Colon (tissue), 2 donors: ENCODE measurements at regions not wholly inside any gene's neighbourhood (a gene's known extent, or its start where the extent isn't known, plus 50 kb on each side); places are given as distances from the start of the nearest gene placed in this dataset.
"Not testable (repeated sequence)": the region's sequence is repeated elsewhere in the genome, so short reads cannot be mapped to it uniquely, and the experiment has no call there.

Experiments
- FAIRE-seq: peaks from 2 replicates; lab custom pipeline; 2012; peaks lifted over from hg19 to GRCh38; lab: Jason Lieb, UNC
- donor health status: control.
- donor health status: control.

- FAIRE-seq = no peak
Observed at GRCh38 chr1:30527511-30528140, 195.8 kb downstream of the MATN1 start.

GRCh38 chr1:30526652-30527345 lies 196.6 kb downstream of the MATN1 start:
- FAIRE-seq = no peak

- FAIRE-seq = no peak
Observed at GRCh38 chr1:30525971-30526651, 197.3 kb downstream of the MATN1 start.

- FAIRE-seq = no peak
Observed at GRCh38 chr1:30525631-30525970, 197.8 kb downstream of the MATN1 start.

- FAIRE-seq = no peak
Observed at GRCh38 chr1:30524840-30525617, 198.4 kb downstream of the MATN1 start.

GRCh38 chr1:30524025-30524555 lies 199.3 kb downstream of the MATN1 start:
- not testable (repeated sequence) for FAIRE-seq

GRCh38 chr1:30523055-30524020 lies 200.0 kb downstream of the MATN1 start:
- no peak for FAIRE-seq

- FAIRE-seq = no peak
Observed at GRCh38 chr1:30522031-30523004, 201.1 kb downstream of the MATN1 start.

- FAIRE-seq = no peak
Observed at GRCh38 chr1:30521261-30521865, 202.0 kb downstream of the MATN1 start.

- FAIRE-seq = no peak
Observed at GRCh38 chr1:30520476-30520875, 202.9 kb downstream of the MATN1 start.

- no peak for FAIRE-seq
Observed at GRCh38 chr1:30519201-30519763, 204.1 kb downstream of the MATN1 start.

- FAIRE-seq = no peak
Observed at GRCh38 chr1:30518696-30519095, 204.7 kb downstream of the MATN1 start.

- FAIRE-seq = no peak
Observed at GRCh38 chr1:30518186-30518585, 205.2 kb downstream of the MATN1 start.

- not testable (repeated sequence) for FAIRE-seq
Observed at GRCh38 chr1:30517666-30518065, 205.7 kb downstream of the MATN1 start.

- FAIRE-seq = not testable (repeated sequence)
Observed at GRCh38 chr1:30517241-30517640, 206.1 kb downstream of the MATN1 start.

GRCh38 chr1:30516485-30516858 lies 206.9 kb downstream of the MATN1 start:
- no peak for FAIRE-seq

- no peak for FAIRE-seq
Observed at GRCh38 chr1:30515755-30516484, 207.5 kb downstream of the MATN1 start.

GRCh38 chr1:30514945-30515344 lies 208.4 kb downstream of the MATN1 start:
- no peak for FAIRE-seq
